GM21723 (cell line): ENCODE measurements at regions not wholly inside any gene's neighbourhood (a gene's known extent, or its start where the extent isn't known, plus 50 kb on each side); places are given as distances from the start of the nearest gene placed in this dataset.

Experiments
- ATAC-seq: cut with Tn5 transposase; IDR thresholded peaks from one replicate; pipeline ENCODE4 v1.9.1; 2021; ENCODE audit warnings: mild to moderate bottlenecking, moderate library complexity; ENCODE audit not compliant: unreplicated experiment

DNA sequence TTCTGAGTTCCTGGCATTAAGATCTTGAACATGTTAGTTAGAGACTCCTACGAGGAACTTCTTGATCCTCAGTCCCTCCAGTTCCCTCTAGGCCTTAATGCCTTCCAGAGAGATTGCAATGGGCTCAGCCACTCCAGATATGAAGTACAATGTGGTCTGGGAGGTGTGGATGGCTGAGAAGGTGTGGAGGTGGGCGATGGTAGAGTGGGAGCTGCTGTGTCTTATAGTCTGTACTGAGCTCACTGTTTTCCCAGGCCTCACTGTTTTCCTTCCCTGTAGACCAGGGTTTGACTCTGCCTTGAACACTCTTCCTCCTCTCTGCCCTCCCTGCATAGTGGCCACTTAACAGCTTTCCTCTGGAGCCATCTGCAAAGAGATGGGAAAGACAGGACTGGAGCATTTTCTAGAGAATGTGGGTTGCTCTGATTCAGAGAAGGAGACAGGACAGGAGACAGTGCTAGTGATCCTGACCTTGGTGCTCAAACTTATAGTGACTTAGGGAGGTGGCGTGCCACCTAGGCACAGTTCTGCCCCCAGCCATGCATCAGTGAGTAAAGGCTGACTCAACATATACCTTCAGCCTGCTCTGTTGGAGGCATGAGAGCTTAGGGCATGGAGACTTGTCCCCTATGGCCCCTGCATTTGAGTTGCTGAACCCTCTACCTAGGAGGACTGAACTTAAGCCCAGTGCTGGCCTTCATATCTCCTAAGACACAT, 129.7 kb downstream of the TDRD15 start:
- ATAC-seq = no peak

DNA sequence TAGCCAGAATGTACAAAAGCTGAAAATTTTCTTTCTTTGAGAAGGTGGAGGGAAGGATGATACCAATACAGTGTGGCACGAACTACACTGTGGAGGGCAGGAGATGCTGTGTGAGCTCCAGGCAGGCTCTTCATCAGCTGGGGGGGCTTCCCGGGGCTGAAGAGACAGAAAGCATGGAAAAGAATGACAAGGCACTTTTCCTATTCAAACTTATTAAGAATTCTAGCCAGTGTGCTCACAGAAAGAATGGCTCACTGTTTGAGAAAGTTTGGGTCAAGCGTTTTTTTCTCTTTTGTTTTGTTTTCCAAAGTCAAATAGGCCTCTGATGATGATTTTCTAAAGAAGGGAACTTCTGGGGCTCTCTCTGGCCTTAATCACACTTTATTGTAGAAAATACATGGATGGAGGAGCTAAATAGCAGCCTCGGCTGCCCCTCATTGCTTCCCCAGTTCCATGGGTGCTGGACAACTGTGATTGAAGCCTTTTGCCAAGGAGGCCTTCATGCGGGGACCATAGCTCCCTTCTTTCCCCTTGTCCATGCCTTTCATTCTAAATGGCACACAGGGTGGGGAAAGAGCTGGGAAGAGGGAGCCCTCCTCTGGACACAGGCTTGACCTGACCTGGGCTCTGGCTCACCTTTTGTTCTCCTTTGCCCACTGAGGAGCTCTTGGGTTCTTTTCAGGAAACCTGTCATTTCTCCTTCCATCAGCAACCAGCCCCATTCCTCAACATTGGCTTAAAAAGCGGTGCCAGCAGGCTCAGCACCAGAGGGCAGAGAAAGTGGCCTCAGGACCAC, 130.6 kb downstream of the TDRD15 start:
- no peak for ATAC-seq

DNA sequence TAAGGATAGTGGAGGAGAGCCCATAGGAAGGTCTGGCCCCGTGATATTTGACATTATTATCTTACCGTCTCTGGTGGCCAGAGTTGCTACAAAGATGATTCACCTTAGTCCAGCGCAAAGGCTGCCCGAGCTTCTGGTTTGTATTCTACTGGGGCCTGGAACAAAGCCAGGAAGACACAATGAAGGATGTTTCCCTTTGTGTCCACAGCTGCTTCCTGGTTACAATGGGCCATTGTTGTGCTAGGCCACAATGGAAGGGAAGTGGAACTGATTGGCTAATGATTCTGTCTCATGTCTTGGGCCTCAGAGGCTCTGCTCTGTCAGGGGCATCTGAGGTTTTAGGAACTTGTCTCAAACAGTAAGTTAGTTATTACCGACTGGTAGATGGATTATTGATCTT, 132.2 kb downstream of the TDRD15 start:
- peak; percentile 71 for ATAC-seq

DNA sequence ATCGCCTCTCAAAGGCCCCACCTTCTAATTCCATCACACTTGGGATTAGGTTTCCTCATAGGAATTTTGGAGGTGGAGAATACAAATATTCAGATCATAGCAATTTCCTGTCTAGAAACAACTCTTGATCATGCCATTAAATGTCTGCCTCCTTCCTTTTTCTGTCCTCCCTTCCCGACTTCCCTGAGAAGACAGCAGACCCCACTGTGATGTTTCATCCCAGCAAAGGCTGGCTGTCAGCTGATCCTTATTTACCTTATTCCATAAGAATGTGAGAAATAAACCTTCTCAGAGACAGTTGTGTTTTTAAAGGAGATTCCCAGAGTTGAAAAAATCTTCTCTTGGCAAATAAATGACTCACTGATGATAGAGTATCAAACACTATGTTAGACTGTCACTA, 133.9 kb downstream of the TDRD15 start:
- ATAC-seq = no peak

DNA sequence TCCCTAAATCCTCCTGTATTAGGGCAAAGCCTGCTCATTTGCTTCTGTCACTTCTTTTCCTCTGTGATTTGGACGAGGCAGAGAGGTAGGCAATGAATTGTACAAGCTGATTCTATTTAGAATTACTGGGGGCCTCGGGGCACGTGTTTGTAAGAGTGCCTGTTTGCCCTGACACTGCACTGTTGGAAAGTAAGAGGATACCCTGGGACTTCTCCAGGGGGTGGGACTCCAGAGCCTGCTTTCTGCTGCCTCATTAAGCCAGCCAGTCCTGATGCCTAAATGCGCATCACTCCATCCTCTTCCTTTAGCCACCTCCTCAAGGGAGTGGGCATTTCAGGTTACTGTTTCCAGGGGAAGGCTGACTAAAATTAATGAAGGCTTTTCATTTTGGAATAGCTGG, 134.3 kb downstream of the TDRD15 start:
- no peak for ATAC-seq

DNA sequence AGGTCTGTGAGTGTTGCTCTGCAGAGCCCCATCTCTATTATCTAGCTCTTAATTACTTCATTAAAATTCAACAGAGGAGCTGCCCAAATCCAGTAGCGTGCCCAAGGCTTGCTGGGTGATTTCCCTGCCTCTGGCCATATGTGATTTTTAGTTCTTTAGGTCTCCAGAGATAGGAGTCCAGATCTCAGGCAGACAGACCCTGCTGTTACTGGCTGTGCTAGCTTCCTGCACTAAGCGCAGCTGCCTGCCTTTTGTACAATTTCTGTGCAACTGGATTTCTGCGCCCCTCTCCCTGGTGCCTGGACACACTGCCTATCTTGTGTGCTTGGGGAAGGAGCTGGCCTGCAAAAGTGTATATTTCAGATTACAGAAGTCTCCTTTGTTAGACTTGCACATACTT, 136.5 kb downstream of the TDRD15 start:
- no peak for ATAC-seq

DNA sequence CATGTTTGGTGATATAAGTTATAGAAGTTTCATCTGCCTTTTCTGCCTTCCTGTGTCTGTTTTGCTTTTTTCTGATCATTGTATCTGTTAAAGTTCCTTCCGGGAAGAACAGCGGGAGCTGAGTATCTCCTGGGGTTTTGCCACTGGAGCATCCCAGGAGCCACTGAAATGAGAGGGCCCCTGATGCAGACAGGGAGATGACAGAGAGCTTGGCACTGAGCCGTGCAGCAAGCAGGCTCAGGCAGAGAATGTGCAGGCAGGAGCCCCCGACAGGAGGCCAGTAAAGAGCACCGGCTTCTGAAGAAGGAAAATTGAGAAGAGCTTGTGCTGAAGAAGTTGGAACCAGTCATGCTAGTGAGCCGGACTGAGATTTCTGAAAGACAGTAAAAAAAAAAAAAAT, 137.8 kb downstream of the TDRD15 start:
- no peak for ATAC-seq

DNA sequence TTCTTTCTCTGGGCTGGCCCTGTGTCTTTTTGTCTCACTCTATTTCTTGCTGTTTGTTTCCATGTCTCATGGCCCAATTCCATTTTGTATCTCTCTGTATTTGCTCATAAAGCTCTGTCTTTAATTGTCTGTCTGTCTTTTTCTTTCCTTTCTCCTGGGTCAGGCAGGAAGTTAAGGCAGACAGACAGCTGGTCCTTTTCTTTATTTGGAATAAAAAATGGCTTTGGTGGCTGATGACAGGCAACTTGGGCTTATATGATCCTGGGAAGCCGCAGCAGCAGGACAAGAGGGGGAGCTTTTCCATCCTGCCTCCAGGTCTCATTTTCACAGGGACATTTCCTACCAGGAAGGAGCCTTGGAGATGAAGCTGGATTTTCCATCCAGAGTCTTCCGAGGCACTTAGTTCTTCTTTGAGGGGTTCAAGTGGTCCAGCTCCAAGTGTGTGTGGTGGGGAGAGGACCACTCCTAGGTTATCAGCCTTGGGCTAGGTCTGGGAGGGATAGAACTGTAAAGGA, 138.7 kb downstream of the TDRD15 start:
- ATAC-seq = no peak

DNA sequence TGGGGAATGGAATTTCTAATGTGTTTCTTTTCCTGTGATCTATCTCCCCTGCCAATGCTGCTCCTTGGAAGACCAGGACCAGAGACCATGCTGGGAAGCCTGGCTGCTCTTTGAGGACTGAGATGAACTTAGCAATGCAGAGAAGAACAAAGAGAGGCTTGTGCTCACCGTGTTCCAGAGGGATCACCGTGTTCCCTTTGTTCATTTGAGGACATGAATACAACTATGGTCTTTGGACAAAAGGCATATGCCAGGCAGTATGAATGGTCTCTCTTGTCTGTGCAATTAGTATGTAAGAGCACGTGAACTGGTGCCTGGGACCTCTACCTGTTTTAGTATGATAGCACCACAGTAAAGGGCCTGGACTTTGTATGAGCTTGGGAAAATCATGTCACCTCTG, 139.9 kb downstream of the TDRD15 start:
- ATAC-seq = no peak

DNA sequence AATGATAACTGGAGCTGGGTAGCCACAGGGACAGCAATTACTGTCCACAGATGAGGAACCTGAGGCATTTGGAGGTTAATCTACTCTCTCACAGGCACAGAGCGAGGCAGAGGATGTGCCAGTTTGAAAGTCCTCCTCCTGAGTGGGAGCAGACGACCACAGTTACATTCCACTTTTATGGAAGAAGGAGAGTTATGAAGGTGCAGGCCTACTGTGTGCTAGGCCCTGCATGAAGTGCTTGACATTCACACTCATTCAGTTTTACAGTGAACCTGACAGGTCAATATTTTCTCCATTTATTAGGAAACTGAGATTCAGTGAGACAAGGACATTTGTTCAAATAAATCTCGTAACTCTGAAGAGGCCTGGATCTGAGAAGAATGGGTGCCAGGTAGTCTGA, 142.0 kb downstream of the TDRD15 start:
- ATAC-seq = no peak

DNA sequence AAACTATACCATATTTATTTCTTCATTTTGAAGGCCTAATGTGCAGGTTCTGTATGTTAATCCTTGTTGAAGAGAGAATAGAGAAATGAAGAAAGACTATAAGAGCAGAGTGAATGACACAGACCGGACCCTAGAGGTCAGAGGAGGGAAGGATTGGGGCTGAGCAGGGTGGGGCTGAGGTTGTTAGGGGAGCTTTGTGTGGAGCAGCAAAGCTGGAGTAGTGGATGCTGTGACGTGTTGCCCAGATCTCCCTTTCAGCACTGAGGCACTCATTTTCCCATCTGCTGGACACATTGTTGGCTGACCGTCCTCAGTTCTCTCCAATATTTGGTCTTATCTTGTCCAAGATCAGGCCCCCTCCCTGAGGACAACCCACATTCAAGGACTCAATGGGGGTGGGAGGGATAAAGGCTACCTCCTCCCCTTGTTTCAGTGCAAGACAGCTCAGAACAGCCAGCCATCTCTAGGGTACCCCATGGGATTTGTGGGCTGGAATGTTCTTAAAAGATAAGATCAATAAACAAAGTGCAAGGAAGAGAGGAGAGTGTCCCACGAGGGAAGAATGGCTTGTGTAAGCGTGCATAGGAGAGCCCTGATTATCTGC, 143.6 kb downstream of the TDRD15 start:
- ATAC-seq = no peak

DNA sequence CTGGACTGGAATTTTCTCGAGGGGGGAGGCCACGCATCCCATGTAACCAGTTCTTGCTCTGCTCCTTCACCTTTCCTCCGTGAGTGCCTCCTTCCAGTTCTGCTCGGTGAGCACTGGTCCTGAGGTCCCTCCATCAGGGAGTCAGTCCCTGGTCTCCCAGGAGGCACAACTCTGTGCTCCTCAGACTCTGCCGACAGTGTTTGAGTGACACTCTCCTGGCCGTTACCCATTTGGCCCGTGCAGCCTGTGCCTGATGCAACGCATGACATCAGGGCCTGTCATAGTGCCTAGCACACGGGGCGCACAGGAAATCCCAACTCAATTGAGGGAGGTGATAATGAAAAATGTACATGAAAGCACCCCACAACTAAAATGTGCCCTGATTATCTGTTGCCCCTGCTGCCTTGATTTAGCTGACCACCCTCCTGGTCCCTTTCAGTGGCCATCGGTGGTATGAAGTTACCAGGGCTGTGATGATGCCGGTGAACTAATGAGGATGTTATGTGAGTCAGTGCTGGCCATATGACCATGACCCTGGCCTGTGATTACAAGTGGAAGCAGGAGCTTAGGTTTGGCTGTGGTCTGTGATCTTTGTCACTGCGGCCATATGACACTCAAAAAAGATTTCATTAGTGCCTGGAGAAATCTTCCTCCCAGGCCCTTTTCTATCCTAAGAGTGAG, 144.6 kb downstream of the TDRD15 start:
- ATAC-seq = no peak

DNA sequence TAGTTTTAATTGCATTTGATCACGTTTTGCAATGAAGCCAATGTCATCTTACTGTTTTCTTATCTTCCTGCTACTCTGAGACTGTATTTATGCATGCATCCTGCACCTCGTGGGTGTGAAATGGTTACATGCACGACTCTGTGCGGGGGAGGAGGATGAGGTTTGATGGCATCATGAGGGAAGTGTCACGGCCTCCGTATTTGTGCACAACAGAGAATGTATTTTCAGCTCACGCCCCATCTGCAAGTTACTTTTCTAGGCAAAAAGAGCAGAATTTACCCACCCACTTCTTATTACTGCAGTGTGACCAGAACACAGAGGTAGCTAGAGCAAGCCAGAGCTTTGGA, 145.1 kb downstream of the TDRD15 start:
- no peak for ATAC-seq

DNA sequence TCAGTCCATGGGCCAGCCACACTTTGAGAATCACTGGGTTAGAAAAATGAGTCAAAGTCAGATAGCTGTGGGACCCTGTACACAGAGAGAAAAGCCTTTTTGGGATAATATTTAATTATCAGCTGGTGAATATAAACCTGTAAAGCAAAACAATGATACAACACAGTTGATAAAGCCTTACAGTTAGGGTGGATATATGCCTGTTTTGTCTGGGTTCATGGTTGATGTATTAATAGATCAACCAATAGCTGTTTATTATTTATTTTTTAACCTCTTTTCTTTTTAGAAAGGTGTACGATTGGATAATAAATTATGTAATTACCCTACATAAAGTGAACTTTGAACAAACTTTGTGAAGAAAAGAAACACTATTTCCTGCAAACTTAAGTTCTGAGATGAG, 145.6 kb downstream of the TDRD15 start:
- no peak for ATAC-seq

DNA sequence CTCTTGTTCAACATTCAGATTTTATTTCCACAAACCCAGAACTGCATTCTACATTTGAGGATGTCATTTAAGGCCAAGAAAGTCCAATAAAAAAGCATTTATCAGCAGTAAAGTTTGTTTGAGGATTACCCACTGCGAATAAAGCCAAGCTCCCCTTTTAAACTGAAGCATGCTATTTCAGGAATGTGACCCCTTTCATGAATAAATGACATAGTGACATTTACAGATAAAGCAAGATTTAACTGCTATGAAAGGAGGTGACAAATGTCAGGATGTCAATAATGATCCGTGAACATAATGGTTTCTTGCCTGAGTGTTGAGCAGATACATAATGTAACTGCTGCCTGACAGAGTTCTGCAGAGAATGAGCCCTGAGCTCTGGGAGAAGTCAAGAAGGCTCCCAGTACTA, 146.3 kb downstream of the TDRD15 start:
- no peak for ATAC-seq

DNA sequence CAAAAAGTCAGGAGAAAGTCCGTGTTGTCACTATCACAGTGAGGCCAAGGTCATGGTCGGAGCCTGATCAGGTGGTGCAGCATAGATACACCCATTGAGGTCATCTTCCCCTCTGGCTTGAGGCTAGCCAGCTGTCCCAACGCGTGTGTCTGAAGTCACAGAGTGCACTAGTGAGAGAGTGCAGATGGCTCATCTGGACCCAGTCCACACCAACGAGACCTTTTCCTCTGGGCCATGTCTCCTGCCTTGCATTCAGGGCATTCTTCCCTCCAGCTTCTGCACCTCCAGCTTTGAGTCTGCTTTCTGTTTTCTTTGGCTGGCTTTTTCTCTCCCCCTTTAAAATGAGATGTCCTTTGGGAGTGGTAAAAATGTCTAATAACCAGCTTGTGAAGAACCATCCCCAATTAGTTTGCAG, 146.9 kb downstream of the TDRD15 start:
- ATAC-seq = no peak

DNA sequence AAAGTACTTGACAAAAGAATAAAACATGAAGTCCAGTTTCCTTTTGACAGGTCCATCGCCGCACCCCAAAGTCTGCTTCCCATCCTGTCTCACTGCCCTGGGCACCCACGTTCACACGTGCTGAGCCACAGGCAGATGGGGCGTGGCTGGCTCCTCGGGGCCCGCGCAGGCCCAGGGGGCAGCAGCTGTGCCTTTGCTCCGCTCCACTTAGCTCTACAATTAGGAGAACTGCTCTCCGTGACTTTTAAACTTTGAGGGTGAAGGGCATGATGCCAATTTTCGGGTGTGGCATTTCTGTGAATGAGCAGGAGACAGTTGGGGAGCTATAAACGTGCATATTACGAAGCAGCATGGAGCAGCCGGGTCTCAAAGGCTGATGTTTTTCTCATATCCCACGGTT, 152.4 kb downstream of the TDRD15 start:
- no peak for ATAC-seq

DNA sequence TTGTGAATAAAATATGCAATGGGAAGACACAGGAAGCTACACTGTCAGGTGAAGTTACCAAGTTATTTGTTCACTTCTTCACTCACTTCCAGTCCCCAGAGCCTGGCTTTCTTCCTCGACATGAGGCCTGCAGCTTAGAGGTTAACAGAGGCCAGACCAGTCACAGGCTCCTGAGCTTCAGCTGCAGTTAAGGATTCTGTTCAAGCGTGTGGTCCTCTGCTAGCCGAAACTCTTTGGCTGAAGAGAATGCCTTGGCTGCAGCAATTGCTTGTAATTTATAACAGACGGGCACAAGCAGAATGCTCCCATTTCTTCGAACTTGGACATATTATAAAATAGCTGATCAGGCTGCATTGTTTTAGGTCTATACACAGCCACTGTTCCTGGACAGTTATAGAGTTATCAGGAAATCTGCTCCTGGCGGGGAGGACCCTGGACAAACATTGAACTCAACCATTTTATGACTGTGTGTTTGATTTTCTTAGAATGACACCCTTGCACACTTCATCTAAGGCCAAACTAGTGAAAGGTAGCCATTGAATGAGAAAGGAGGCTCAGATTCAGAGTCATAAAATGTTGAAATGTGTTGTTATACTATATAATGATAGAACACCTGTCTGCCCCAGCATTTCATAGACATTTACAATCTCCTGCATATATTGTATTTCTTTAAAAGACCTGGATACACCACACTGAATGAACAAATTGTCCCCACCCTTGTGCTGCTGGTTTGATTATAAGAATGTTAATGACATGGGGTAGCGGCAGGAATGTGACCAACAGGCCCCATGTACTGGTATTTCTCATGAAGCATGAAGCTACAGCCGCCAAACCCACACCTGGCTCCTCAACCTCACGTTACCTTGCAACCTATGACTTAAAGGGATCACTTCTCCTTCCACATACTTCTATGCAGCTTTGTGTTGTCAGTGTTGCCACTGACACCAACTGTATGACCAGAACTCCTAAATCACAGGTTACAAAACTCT, 153.6 kb downstream of the TDRD15 start:
- ATAC-seq = no peak

DNA sequence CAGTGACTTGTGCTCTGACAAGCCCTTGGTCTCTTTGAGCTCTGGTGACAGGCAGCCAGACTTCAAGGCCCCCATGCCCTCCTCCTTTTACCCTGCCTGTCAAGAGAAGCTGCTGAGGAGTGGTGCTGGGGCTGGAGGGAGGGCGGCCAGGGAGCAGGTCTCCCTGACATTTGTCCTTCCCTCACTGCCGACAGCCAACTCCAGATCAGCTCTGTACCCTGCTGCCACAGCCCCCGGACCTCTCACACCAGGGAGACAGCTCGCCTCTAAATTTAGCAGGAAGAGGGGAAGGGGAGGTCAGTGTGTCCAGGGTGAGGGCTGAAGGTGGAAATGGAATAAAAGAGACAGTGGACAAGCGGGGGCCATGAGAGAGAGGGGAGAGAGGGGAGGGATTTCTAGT, 155.8 kb downstream of the TDRD15 start:
- no peak for ATAC-seq

DNA sequence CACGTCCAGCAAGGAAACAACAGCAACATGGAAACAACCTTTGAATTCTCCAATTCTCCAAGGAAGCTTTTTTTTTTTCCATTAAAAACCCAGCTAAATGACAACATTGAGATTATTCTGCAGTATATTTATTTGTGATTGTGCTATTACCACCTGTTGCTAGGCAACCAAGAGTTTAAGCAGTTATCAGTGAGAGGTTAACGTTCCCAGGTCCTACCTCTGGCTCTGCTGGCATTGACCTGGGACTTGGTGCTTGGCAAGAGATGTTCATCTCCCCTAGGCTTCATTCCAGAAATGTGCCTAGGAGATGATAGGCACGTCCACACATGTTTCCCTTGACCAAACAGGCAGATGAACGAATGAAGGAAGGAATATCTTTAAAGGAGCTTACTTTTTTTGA, 157.0 kb downstream of the TDRD15 start:
- ATAC-seq = no peak
